NOMO-1 treated with DMSO at 0.1 percent for 48 hours (cell line): ENCODE measurements at regions not wholly inside any gene's neighbourhood (a gene's known extent, or its start where the extent isn't known, plus 50 kb on each side); places are given as distances from the start of the nearest gene placed in this dataset.

Experiments
- DNase-seq: peaks from one replicate; lab custom pipeline; 2025; ENCODE audit not compliant: unreplicated experiment; lab: John Stamatoyannopoulos, UW

DNA sequence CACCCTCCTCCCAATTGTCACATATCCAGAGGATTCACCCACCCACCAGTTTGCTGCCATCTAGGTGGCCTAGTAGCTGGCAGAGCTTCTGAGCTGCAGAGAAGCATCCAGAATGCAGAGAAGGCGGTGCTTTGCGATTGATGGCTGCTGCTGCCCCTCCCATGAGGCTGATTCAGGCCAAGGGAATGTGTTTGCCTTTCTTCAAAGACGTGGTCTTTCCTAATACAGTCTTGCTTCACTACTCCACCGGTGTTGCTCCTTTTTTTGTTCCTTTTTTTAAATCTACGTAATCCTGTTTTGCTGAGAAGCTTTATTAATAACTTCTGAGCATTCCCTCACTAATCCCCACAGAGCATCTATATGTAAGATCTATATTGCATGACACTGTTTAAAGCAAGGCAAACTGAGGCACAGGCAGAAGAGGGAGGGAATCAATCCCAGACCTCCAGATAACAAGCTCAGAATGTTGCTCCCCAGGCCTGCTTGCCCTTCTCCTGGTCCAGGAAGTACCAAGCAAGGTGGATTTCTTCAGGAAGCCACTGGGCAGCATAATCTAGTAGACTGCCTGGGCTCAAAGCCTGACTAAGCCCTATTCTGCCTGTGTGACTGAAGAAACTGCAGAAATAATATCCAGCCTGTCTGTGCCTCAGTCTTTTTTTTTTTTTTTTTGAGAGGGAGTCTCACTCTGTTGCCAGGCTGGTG is 275.5 kb upstream of the FMN2 start:
- DNase-seq, result peak; percentile 36

GRCh38 chr1:239817276-239817675 is 274.4 kb upstream of the FMN2 start:
- no peak for DNase-seq

- DNase-seq, result no peak
Measured at GRCh38 chr1:239817801-239818200, 273.9 kb upstream of the FMN2 start.

- no peak for DNase-seq
Measured at GRCh38 chr1:239819096-239819495, 272.6 kb upstream of the FMN2 start.

- DNase-seq, result no peak
Measured at GRCh38 chr1:239819756-239820250, 271.9 kb upstream of the FMN2 start.

DNA sequence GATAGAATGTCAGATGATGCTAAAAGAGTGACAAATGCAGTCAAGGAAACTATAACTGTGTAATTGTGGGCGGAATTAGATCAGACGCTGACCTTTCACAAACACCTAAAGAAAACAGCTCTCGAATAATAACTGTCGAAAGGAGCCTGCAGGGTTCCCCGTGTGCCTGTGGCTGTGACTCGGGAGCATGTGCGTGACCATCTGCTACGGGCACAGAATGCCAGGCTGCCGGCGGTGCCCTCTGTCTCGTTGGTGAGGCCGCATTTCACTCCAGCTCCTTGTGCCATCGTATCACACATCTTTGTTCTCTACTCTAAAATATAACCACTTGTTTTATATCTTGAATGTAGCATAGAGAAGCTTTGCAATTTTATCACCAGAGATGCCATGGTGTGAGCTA is 267.8 kb upstream of the FMN2 start:
- DNase-seq, result no peak

GRCh38 chr1:239826211-239826610 is 265.5 kb upstream of the FMN2 start:
- no peak for DNase-seq

- no peak for DNase-seq
Measured at GRCh38 chr1:239826736-239827135, 264.9 kb upstream of the FMN2 start.

- DNase-seq, result no peak
Measured at GRCh38 chr1:239829535-239829934, 262.1 kb upstream of the FMN2 start.

DNA sequence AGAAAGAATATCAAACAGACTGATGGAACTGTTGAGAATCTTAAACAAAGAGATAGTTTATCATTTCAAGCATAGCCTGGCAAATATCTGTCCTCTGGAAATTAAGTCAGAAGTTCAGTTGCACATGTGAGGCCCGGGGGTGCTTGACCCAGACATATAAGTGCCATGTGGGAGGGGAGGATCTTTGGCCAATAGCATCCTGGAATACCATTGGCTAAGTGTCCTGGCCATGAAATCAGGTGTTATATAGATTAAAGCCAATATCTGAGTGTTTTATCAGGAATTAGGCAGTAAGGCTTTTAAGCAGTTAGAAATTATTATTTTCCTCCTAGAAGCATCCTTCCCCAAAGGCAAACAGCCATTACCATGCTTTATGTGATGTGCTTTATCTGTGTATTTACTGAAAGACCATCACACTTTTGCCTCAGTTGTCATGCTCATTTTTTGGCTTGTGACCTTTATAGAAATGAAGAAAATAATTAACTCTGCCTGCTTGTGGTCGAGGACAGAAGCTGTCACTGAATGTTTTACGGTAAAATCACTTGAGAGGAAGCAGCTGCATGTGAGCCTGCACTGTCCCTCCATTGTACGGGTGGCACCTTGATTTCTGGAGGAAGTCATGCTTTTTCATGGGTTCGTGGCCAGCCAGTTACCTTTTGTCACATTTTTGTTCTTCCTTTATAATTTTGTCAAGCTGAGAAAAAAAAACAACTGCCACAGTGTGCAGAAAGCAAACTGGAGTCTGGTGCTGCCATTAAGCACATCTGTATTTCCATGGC is 259.9 kb upstream of the FMN2 start:
- DNase-seq, result no peak

- no peak for DNase-seq
Measured at GRCh38 chr1:239833723-239834122, 258.0 kb upstream of the FMN2 start.

DNA sequence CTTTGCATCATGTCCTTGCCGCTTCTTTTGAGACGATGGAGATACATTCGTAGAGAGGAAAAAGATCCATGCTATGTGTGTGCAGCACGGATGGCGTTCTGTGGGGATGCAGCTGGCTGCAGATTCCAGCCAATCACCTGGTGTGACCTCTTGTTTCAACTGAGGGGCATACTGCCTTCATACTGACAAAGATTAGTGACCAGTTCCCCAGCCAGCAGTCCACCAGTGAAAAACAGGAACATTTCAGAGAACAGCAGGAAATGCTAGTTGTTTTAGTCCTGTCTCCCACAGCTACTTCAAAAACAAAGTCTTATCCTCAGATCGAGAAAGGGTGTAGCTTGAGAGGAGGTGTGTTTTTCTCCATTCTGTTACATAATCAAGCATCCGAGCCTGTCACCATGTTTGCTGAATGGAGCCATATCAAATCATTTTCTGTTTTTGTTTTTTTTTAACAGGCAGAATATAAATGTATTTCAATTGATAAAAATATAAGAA is 255.7 kb upstream of the FMN2 start:
- no peak for DNase-seq

DNA sequence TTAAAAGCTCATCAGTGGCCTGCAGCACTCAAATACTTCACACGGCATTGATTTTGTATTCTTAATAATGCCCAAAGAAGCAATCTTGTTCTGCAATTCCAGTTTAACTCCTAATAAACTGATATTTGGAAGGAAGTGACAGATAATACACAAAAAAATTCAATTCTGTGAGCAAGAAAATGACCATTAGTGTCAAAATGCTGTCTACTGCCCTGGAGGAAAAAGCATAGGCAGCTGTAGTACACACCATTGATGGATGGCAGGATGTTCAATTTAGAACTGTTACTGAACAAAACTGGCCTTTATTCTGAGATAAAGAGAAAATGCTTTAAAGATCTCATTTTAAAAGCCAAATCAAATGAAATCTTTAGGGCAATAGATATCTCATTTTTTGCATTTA is 251.3 kb upstream of the FMN2 start:
- no peak for DNase-seq

DNA sequence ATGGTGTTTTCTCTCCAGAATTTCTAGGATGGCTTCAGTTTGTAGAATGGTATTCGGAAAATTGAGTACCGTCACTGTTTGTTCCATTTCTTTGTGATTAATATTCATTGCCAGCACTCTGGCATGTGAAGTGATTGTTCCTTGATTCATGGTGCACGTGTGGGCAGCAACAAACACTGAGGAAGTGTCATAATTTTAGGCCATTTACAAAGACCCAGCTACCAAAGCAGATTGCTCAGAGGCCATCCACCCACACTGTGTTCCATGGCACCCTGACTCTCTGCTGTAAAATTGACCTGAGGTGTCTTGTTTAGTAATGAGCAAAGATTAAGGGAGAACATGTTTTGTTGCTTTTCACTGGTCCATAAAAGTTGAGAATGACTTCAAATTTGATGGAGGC is 250.9 kb upstream of the FMN2 start:
- DNase-seq, result no peak

- peak; percentile 18 for DNase-seq
Measured at GRCh38 chr1:239841631-239842030, 250.1 kb upstream of the FMN2 start.

DNA sequence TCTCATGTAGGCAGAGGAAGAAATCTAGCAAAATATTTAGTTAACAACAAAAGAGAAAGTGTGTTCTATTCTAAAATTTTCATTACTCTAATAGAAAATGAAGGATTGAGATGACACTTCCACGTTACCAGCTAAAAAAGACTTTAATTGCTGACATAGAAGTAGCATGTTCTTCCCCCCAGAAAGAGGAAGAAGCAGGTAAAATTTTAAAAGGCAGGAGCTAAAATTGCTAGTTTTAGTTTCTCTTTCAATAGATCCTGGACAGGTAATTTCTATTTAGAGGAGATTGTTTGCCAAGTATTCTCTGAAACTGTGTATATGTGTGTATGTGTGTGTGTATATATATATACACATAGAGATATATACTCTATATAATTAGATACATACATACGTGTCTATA is 248.1 kb upstream of the FMN2 start:
- no peak for DNase-seq

DNA sequence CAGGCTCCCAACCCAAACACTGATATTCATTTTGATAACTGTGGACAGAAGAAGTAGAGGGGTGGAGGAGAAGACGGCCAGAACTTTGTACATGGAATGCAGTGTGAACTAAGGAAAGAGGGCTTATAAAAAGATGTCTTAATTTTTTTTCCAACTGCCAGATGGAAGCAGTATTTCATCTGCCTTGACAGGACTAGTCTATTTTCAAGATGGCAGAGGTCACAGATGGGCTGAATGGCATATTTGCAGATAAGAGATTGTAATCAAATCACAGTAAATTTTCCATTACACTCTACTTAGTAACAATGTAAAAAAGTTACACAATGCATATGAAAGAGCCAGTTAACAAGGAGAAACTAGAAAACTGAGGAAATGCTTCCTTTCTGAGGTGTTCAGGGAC is 246.8 kb upstream of the FMN2 start:
- DNase-seq, result no peak

DNA sequence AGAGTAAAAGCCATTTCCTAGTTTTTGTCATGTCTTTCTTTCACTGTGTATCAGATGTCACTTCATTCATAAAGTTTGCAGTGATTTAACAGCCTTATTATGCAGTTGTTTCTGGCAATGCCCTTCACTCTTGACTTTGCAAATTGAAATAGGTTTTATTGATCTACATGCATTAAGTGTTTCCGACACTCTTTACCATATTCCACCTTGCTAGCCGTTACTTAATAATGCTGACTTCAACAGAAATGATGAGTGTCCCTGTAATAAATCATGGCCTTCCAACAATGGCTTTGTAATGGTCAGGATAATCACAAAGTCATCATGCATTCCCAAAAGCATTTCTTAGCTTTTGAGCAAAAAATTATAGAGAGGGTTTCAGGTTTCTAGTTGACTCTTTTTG is 236.8 kb upstream of the FMN2 start:
- DNase-seq, result no peak

- DNase-seq, result no peak
Measured at GRCh38 chr1:239856067-239856466, 235.6 kb upstream of the FMN2 start.

DNA sequence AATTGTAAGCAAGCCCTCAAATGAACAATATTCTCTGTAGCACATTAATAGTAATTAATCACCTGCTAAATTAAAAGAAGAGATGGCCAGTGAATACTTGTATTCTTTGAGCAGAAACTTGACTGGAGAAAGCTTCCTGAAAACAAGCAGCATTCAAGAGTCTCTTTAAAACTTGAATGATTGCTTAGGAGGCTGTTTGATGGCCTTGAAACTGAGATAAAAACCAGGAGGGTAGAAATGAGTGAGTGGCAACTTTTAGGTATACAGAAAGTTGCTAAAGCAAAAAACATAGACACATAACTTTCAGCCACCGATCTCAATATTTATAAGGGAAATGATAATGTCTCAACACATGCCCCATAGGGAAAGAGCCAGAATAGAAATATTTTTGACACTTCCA is 234.8 kb upstream of the FMN2 start:
- no peak for DNase-seq

GRCh38 chr1:239858057-239858456 is 233.6 kb upstream of the FMN2 start:
- no peak for DNase-seq

- DNase-seq, result no peak
Measured at GRCh38 chr1:239858529-239858928, 233.2 kb upstream of the FMN2 start.
